ENCODE measurements at regions not wholly inside any gene's neighbourhood (a gene's known extent, or its start where the extent isn't known, plus 50 kb on each side); places are given as distances from the start of the nearest gene placed in this dataset.

DNA sequence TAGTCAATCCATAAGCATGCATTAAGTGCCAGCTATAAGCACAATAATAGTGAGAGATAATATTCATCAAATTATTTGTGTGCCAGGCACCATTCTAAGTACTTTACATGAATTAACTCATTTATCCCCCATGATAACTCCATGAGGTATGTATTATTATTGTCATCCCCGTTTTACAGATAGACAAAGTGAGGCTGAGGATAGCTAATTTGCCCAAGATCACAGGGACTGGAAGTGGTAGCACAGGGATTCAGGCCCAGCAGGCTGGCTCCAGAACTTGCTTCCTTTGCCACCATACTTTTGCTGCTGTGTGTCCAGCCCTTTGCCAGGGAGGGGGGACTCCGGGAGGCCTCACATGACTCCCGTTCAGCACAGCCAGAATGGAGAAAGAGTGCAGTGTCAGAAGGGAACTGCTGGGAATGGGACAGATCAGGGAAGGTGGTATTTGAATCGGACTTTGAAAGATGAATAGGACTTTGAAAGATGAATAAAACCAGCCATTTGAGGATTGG lies 128.0 kb upstream of the PWP1 start:
- Histone ChIP-seq H3K4me1 (ENCODE audit: insufficient read depth) (no peaks in the 10 kb centered on the region), H3K9me2 (ENCODE audit: insufficient read depth) (no peaks in the 10 kb centered on the region), H3K79me2 (ENCODE audit: insufficient read depth) (no peaks in the 10 kb centered on the region), H3K27me3 (replicated peaks; ENCODE audit: insufficient read depth) (no peaks in the 10 kb centered on the region), H3F3A (ENCODE audit: insufficient read depth) (no peaks in the 10 kb centered on the region), H3K4me3 (no peak overlapping the region), H3K9me3 (ENCODE audit: low read depth) (no peaks in the 10 kb centered on the region), H4K20me1 (ENCODE audit: insufficient read depth) (no peaks in the 10 kb centered on the region), H2AFZ (no peak overlapping the region), H3K27ac (no peak overlapping the region), H3K4me2 (ENCODE audit: unreplicated experiment) (no peak overlapping the region), H3K9ac (no peak overlapping the region), H3K36me3 (ENCODE audit: low read depth) (no peaks in the 10 kb centered on the region)
- 44% methylated on average over 4 of the region's 4 CpGs for WGBS, 2 experiments (ENCODE audit: low coverage in 1 of 2, low lambda C conversion rate in 2 of 2, missing lambda C conversion rate in 2 of 2)
- no peak for TF ChIP-seq EZH2phosphoT487 (IDR thresholded peaks at IDR 0.05; ENCODE audit: insufficient read depth, low read depth)
- TF ChIP-seq EZH2 (IDR thresholded peaks at IDR 0.05; ENCODE audit: insufficient read depth, poor library complexity, severe bottlenecking) = no peak
- no peak for DNase-seq
- in situ Hi-C loops (cut with MboI) = no loop called here

- no peaks in the 10 kb centered on the region for H3K36me3 ChIP-seq (ENCODE audit: low read depth)
- H3K9me2 ChIP-seq (ENCODE audit: insufficient read depth) = no peaks in the 10 kb centered on the region
- no peak overlapping the region for H3K4me2 ChIP-seq (ENCODE audit: unreplicated experiment)
- no peaks in the 10 kb centered on the region for H4K20me1 ChIP-seq (ENCODE audit: insufficient read depth)
- 73 to 74% methylated on average over 9 of the region's 9 CpGs for WGBS, 2 experiments (ENCODE audit: low coverage in 1 of 2, low lambda C conversion rate in 2 of 2, missing lambda C conversion rate in 2 of 2)
- H3K27me3 ChIP-seq (replicated peaks; ENCODE audit: insufficient read depth) = no peaks in the 10 kb centered on the region
- no peaks in the 10 kb centered on the region for H3K4me1 ChIP-seq (ENCODE audit: insufficient read depth)
- no peak overlapping the region for H3K4me3 ChIP-seq
- H3K9me3 ChIP-seq (ENCODE audit: low read depth) = no peaks in the 10 kb centered on the region
- H3K9ac ChIP-seq = no peak overlapping the region
- H3K79me2 ChIP-seq (ENCODE audit: insufficient read depth) = no peaks in the 10 kb centered on the region
- no peak for DNase-seq
- in situ Hi-C loops (cut with MboI) = no loop called here
- H3K27ac ChIP-seq = no peak overlapping the region
- no peak for TF ChIP-seq EZH2 (IDR thresholded peaks at IDR 0.05; ENCODE audit: insufficient read depth, poor library complexity, severe bottlenecking)
- no peak for TF ChIP-seq EZH2phosphoT487 (IDR thresholded peaks at IDR 0.05; ENCODE audit: insufficient read depth, low read depth)
- H3F3A ChIP-seq (ENCODE audit: insufficient read depth) = no peaks in the 10 kb centered on the region
- no peak overlapping the region for H2AFZ ChIP-seq
Observed at GRCh38 chr12:107558141-107558815, 127.3 kb upstream of the PWP1 start.

DNA sequence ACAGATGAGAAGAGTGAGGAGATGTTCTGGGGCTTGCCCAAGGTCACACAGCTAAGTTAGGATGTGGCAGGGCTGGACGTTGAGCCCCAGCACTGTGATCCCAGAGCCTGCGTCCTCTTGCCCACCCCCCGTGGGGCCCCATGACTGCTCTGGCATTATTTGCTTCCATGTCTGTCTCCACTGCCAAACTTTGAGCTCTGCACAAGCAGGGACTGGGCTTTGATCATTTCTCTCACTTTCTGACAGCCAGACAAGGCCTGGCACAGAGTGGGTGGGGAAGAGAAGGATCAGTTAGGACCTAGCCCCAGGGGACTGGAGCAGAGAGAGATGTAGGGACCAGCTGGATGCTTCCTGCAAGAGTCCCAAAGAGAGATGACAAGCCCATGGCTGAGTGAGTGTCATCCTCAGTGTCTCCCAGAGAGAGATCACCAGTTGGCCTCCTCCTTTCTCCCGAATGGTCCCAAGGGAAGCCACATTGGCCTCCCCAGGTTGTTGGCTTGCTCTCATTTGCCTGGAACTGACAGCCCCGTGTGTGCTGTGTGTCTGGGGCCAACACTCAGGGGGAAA lies 126.7 kb upstream of the PWP1 start:
- no peak overlapping the region for H2AFZ ChIP-seq

DNA sequence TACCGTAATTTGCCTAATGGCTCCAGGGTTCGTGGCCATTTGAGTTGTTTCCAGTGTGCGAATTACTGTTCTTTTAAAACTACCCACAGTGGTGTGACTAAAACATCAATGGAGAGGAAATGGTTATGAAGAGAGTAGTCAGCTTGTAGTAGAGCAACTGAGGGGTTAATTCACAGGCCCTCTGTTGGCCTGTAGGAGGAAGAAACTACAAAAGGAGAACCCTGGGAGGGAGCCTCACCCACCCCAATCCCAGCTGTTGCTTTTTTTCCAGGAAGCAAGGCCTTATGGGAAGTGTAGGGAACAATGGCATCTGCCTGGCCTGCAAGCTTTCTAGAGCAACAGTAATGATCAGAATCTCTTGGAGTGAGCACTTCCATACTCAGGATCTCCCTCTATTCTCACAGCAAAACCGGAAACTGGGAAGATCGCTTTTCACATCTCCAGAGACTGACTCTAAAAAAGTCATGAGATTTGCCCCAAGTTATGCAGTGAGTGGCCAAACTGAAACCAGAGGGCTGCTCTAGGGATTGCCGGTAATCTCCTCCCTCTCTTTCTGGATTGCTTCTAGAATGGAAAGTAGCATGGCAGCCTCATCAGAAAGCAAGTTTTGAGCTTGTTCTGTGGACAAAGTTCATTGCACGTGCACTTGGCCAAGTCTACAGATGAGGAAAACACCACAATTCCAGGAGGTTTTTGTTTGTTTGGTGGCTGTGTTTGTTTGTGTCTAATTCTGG lies 125.3 kb upstream of the PWP1 start:
- 77 to 81% methylated on average over 7 of the region's 7 CpGs for WGBS, 2 experiments (ENCODE audit: low coverage in 1 of 2, low lambda C conversion rate in 2 of 2, missing lambda C conversion rate in 2 of 2)
- H2AFZ ChIP-seq = 0 out of 2 replicates have a peak overlapping the region, but pooled peaks have one; percentile 29
- no peaks in the 10 kb centered on the region for H3K27me3 ChIP-seq (replicated peaks; ENCODE audit: insufficient read depth)
- no peak for DNase-seq
- no peaks in the 10 kb centered on the region for H3K36me3 ChIP-seq (ENCODE audit: low read depth)
- no peak overlapping the region for H3K4me2 ChIP-seq (ENCODE audit: unreplicated experiment)
- no peak overlapping the region for H3K9ac ChIP-seq
- H3K9me2 ChIP-seq (ENCODE audit: insufficient read depth) = no peaks in the 10 kb centered on the region
- TF ChIP-seq EZH2 (IDR thresholded peaks at IDR 0.05; ENCODE audit: insufficient read depth, poor library complexity, severe bottlenecking) (no peak), EZH2phosphoT487 (IDR thresholded peaks at IDR 0.05; ENCODE audit: insufficient read depth, low read depth) (no peak)
- no peak overlapping the region for H3K27ac ChIP-seq
- H3F3A ChIP-seq (ENCODE audit: insufficient read depth) = no peaks in the 10 kb centered on the region
- no peaks in the 10 kb centered on the region for H3K9me3 ChIP-seq (ENCODE audit: low read depth)
- no peaks in the 10 kb centered on the region for H3K79me2 ChIP-seq (ENCODE audit: insufficient read depth)
- in situ Hi-C loops (cut with MboI) = no loop called here
- no peak overlapping the region for H3K4me3 ChIP-seq
- H4K20me1 ChIP-seq (ENCODE audit: insufficient read depth) = no peaks in the 10 kb centered on the region
- no peaks in the 10 kb centered on the region for H3K4me1 ChIP-seq (ENCODE audit: insufficient read depth)

More for the DNA sequence above, 126.7 kb upstream of the PWP1 start:
- Histone ChIP-seq H3K9ac (no peak overlapping the region), H3K4me3 (no peak overlapping the region), H3K4me2 (ENCODE audit: unreplicated experiment) (no peak overlapping the region), H3K9me2 (ENCODE audit: insufficient read depth) (no peaks in the 10 kb centered on the region), H3K9me3 (ENCODE audit: low read depth) (no peaks in the 10 kb centered on the region), H3K27ac (no peak overlapping the region), H3K36me3 (ENCODE audit: low read depth) (no peaks in the 10 kb centered on the region), H3K4me1 (ENCODE audit: insufficient read depth) (no peaks in the 10 kb centered on the region), H3F3A (ENCODE audit: insufficient read depth) (no peaks in the 10 kb centered on the region), H3K27me3 (replicated peaks; ENCODE audit: insufficient read depth) (no peaks in the 10 kb centered on the region), H3K79me2 (ENCODE audit: insufficient read depth) (no peaks in the 10 kb centered on the region), H4K20me1 (ENCODE audit: insufficient read depth) (no peaks in the 10 kb centered on the region)
- TF ChIP-seq EZH2 (IDR thresholded peaks at IDR 0.05; ENCODE audit: insufficient read depth, poor library complexity, severe bottlenecking) (no peak), EZH2phosphoT487 (IDR thresholded peaks at IDR 0.05; ENCODE audit: insufficient read depth, low read depth) (no peak)
- 25 to 32% methylated on average over 5 of the region's 5 CpGs for WGBS, 2 experiments (ENCODE audit: low coverage in 1 of 2, low lambda C conversion rate in 2 of 2, missing lambda C conversion rate in 2 of 2)
- in situ Hi-C loops (cut with MboI) = no loop called here
- no peak for DNase-seq

Measured in GM23248 (cell line).